Heart left ventricle (tissue), 16 donors: ENCODE measurements at regions not wholly inside any gene's neighbourhood (a gene's known extent, or its start where the extent isn't known, plus 50 kb on each side); places are given as distances from the start of the nearest gene placed in this dataset.

Source experiments
- ATAC-seq, 4 donors: fragments of 200-7000 bp; cut with Tn5 transposase; one replicate each; pipeline ENCODE4 v1.9.1; 2020 to 2022; ENCODE audit warnings: moderate library complexity in 4 of 4, mild to moderate bottlenecking in 3 of 4, moderate number of reproducible peaks in 1 of 4
- DNase-seq, 5 donors: peaks; one replicate each; pipeline ENCODE4 v3.0.0-alpha.2; 2020
- H3K27ac ChIP-seq, 12 donors: fragments of 200-600 bp; sonication (generic) in 4 of 12; one replicate each; pipeline versions ENCODE4 v1.5.0 to v1.8.0; 2016 to 2022; ENCODE audit warnings: mild to moderate bottlenecking in 2 of 12
- H3K27me3 ChIP-seq, 9 donors: fragments of 200-600 bp; sonication (generic) in 2 of 9; one replicate each; pipeline versions ENCODE4 v1.5.1 to v1.8.0; 2016 to 2022; ENCODE audit warnings: mild to moderate bottlenecking in 3 of 9
- H3K36me3 ChIP-seq, 9 donors: fragments of 200-600 bp; sonication (generic) in 2 of 9; one replicate each; pipeline versions ENCODE4 v1.5.0 to v1.8.0; 2018 to 2022; ENCODE audit warnings: mild to moderate bottlenecking in 2 of 9
- H3K4me1 ChIP-seq, 12 donors: fragments of 200-600 bp; sonication (generic) in 4 of 12; one replicate each; pipeline versions ENCODE4 v1.5.0 to v1.8.0; 2016 to 2022; ENCODE audit warnings: mild to moderate bottlenecking in 3 of 12
- H3K4me3 ChIP-seq, 12 donors: fragments of 200-600 bp; sonication (generic) in 4 of 12; one replicate each; pipeline versions ENCODE4 v1.5.0 to v1.8.0; 2017 to 2022; ENCODE audit warnings: mild to moderate bottlenecking in 9 of 12, moderate library complexity in 4 of 12
- H3K9me3 ChIP-seq, 12 donors: fragments of 200-600 bp; sonication (generic) in 4 of 12; one replicate each; pipeline versions ENCODE4 v1.5.0 to v1.8.0; 2016 to 2022; ENCODE audit warnings: mild to moderate bottlenecking in 1 of 12
- CTCF ChIP-seq, 12 donors: fragments of 200-600 bp; sonication (generic) in 4 of 12; IDR thresholded peaks; one replicate each; pipeline versions ENCODE4 v1.5.0 to v1.8.0; 2018 to 2022; ENCODE audit warnings: antibody characterized with exemption in 12 of 12, mild to moderate bottlenecking in 5 of 12
- POLR2A ChIP-seq, 2 donors: fragments of 450-650 bp; IDR thresholded peaks; one replicate each; pipeline ENCODE4 v1.6.1; 2017; ENCODE audit warnings: antibody characterized with exemption in 2 of 2, mild to moderate bottlenecking in 2 of 2, moderate library complexity in 2 of 2
- WGBS, 4 donors: extraction: QIAGEN DNeasy Blood & Tissue Kit in 2 of 4; methylation state at CpG; one replicate each; pipeline versions ENCODE4 v1.1.5 to v1.1.7; 2013 to 2018; 5-methylcytosine and 5-hydroxymethylcytosine counted together
- intact Hi-C, 10 donors: fragments of 100-400 bp; cut with DNase I; formaldehyde crosslinking; loops; one replicate each; pipeline versions ENCODE4 v1.11.1 to v1.14.2; 2022
- donor health status: ischemic (EF 13 %, LVEDD 7.1; RV severe dilation, severe dysfunction).
- donor health status: healthy with polysubstance abuse.
- donor health status: DM: no; HTN: yes; CAD: no.
- donor health status: DM: no; HTN: no; CAD: no.
- donor health status: ischemic (EF 25% LVEDD 6.9; RV normal size, moderate dysfunction).
- donor health status: ischemic (EF 25% LVEDD 5.7; RV mildly dilated, moderate dysfunction).
- donor health status: healthy.
- donor health status: DM: yes; HTN: yes; CAD: no.
- donor health status: ischemic (EF 35%, LVEDD 5.7; RV mildly dilated, moderate dysfunction).
- donor health status: nonischemic (EF 11% LVEDD 7.7; RV severe dilation, severe dysfunction).
- donor health status: DM: yes; HTN: yes; CAD: no.
- donor health status: PGD.
- donor health status: ischemic (EF 29% LVEDD 5.4; RV normal size, mild dysfunction).
- donor health status: nonischemic (EF 23%, LVEDD 6.1; RV moderate dilation, normal function).

- DNase-seq (no peak), ATAC-seq (no peak)
- intact Hi-C loops: loop anchor here in 1 of 10 donors (10.0 kb wide), 1 partner anchor 436 kb away; no protein-coding TSS in a partner anchor
- Histone ChIP-seq H3K9me3 (no peaks in the 10 kb centered on the region), H3K27ac (no peak overlapping the region), H3K4me3 (no peak overlapping the region), H3K4me1 (peaks cover 0 to 32% (median 23%) of the 10 kb centered on the region in 12 donors), H3K36me3 (no peaks in the 10 kb centered on the region), H3K27me3 (peaks cover 0 to 5% (median 0%) of the 10 kb centered on the region in 9 donors)
- TF ChIP-seq CTCF (IDR thresholded peaks at IDR 0.05) (no peak), POLR2A (IDR thresholded peaks at IDR 0.05) (no peak)
- WGBS, 4 donors: 88 to 92% (median 89%) methylated on average over 4 of the region's 4 CpGs
These were observed 114.6 kb upstream of the MAP3K1 start for GRCh38 chr5:56700711-56701110.

DNA sequence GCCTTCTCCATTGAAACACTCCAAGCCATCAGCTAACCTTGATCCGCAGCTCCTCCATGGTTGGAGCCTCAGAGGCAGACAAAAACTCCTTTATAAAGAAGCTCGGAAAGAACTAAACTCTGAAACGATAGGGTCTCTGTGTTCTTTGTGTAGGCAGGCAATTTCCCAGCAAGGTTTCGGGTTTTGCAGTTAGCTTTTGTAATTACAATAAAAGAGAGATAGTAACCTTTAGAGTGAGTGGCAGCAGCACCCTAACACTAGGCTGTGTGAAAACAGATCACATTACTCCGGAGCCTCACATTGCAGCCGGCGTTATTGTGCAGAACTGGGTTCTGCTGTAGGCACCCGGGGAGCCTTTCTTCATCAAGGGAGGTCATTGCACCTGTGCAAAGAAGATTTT, 115.8 kb upstream of the MAP3K1 start:
- Histone ChIP-seq H3K4me3 (no peak overlapping the region), H3K9me3 (no peaks in the 10 kb centered on the region), H3K27ac (peak overlapping the region in 3 of 12 donors; percentile 0 to 70 (median 55)), H3K27me3 (peaks cover 0 to 5% (median 0%) of the 10 kb centered on the region in 9 donors), H3K4me1 (peaks cover 0 to 34% (median 23%) of the 10 kb centered on the region in 12 donors), H3K36me3 (no peaks in the 10 kb centered on the region)
- 69 to 80% (median 78%) methylated on average over 8 of the region's 8 CpGs for WGBS, 4 donors
- TF ChIP-seq CTCF (IDR thresholded peaks at IDR 0.05) (no peak), POLR2A (IDR thresholded peaks at IDR 0.05) (no peak)
- no peak for ATAC-seq
- intact Hi-C loops: loop anchor here in 3 of 10 donors (5.0 to 10.0 kb wide), 4 partner anchors 113 to 425 kb away; partner anchors contain the start of gene MAP3K1 (in 2 of the 3)
- no peak for DNase-seq

DNA sequence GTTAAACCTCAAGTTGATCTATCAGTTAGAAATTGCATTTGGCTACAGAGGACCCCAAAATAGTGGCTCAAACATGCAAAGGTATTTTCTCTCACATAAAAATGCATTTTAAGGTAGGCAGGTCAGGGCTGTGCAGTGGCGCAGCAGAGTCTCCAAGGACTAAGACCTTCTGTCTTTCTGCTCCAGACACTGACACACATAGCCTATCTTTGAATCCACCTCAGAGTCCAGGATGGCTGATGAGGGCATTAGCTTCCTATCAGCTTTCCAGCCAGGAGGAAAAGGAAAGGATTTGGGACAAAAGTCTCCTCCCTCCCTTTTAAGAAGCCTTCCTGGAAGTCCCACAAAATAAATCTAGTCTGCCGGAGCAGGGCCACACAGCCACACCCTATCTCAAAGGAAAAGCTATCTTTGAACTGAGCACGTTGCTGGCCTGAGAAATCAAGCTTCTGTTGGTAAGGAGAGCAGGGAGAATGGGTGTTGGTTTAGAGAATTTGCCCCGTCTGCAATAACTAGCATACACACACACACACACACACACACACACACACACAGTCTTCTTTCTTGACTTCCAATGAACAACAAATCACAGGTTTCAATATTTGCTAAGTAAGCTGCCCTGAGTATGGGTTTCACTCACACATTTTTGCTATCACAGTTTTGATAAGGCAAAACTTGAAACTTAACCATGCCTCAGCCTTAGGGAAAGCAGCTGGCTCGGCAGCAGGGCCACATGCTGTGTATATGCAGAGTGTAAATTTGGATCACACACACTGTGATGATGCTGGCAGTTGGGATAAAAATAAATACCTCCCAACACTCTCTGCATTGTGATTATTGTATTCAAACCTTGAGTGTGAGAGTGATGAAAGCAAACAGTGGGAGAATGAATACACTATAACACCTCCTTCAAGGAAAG, 116.6 kb upstream of the MAP3K1 start:
- no peaks in the 10 kb centered on the region for H3K9me3 ChIP-seq
- no peak for DNase-seq
- WGBS, 4 donors: 18 to 27% (median 23%) methylated on average over 5 of the region's 5 CpGs
- H3K4me3 ChIP-seq: no peak overlapping the region
- no peak for TF ChIP-seq POLR2A (IDR thresholded peaks at IDR 0.05)
- no peak for TF ChIP-seq CTCF (IDR thresholded peaks at IDR 0.05)
- H3K27ac ChIP-seq: peak overlapping the region in 8 of 12 donors; percentile 6 to 70 (median 42)
- peaks cover 0 to 3% (median 0%) of the 10 kb centered on the region in 9 donors for H3K27me3 ChIP-seq
- no peaks in the 10 kb centered on the region for H3K36me3 ChIP-seq
- peak; percentile 80 to 89 (median 80) for ATAC-seq
- intact Hi-C loops: loop anchor here in 3 of 10 donors (5.0 to 10.0 kb wide), 4 partner anchors 114 to 424 kb away; partner anchors contain the start of gene MAP3K1 (in 2 of the 3)
- H3K4me1 ChIP-seq: peaks cover 0 to 34% (median 23%) of the 10 kb centered on the region in 12 donors

DNA sequence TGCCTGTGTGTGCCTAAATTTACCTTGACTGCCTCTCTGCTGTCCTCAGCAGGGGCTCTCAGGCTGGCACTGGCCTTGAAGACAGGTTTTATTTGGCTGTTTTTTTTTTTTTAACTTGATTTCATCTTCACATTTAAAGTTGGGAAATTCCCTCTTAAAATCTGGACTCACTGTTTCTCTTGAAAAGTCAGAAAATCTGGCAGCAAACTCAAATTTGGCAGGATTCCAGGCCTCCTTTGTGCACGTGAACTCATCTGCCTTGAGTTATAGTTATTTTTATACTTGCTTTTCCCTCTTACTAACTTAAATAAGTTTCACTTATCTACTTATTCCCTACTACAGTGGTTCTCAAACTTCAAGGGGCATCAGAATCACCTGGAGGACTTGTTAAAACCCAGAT, 118.4 kb upstream of the MAP3K1 start:
- peak overlapping the region in 1 of 12 donors; percentile 24 for H3K27ac ChIP-seq
- no peaks in the 10 kb centered on the region for H3K27me3 ChIP-seq
- intact Hi-C loops: loop anchor here in 3 of 10 donors (5.0 to 10.0 kb wide), 4 partner anchors 115 to 422 kb away; partner anchors contain the start of gene MAP3K1 (in 2 of the 3)
- H3K36me3 ChIP-seq: no peaks in the 10 kb centered on the region
- no peak for ATAC-seq
- no peaks in the 10 kb centered on the region for H3K9me3 ChIP-seq
- DNase-seq: peak in 2 of 5 donors; percentile 30
- TF ChIP-seq POLR2A (IDR thresholded peaks at IDR 0.05) (no peak), CTCF (IDR thresholded peaks at IDR 0.05) (no peak)
- peaks cover 0 to 45% (median 27%) of the 10 kb centered on the region in 12 donors for H3K4me1 ChIP-seq
- no peak overlapping the region for H3K4me3 ChIP-seq
- 19 to 35% (median 28%) methylated on average over 1 of the region's 1 CpG for WGBS, 4 donors
